OCI-LY3 (cell line): ENCODE measurements at regions not wholly inside any gene's neighbourhood (a gene's known extent, or its start where the extent isn't known, plus 50 kb on each side); places are given as distances from the start of the nearest gene placed in this dataset.

Source experiments
- H2AFZ ChIP-seq: fragments of 200-600, 300-600 bp; shearing (Covaris generic); 2 replicates; pipeline ENCODE4 v1.6.0; 2014; ENCODE audit warnings: antibody characterized with exemption, low read depth, low read length
- H3K27ac ChIP-seq: fragments of 200-600, 300-600 bp; sonication (generic); 2 replicates; pipeline ENCODE4 v1.5.1; 2014; ENCODE audit warnings: mild to moderate bottlenecking, low read length, moderate library complexity, mixed read lengths
- H3K27me3 ChIP-seq: fragments of 200-600, 300-600 bp; sonication (generic); 2 replicates; pipeline ENCODE4 v1.6.1; 2014; ENCODE audit warnings: low read depth, low read length, mixed read lengths
- H3K36me3 ChIP-seq: fragments of 200-600, 300-600 bp; sonication (generic); replicated peaks from 2 replicates; pipeline ENCODE3; 2014; ENCODE audit warnings: low read depth, low read length, mixed read lengths
- H3K4me1 ChIP-seq: fragments of 300-600, 200-600 bp; sonication (generic); 2 replicates; pipeline ENCODE4 v1.6.1; 2014; ENCODE audit warnings: low read length, mixed read lengths
- H3K4me2 ChIP-seq: fragments of 200-600, 300-600 bp; sonication (generic); 2 replicates; pipeline ENCODE4 v1.6.1; 2014; ENCODE audit warnings: low read length, mixed read lengths
- H3K4me3 ChIP-seq: fragments of 300-600, 200-600 bp; sonication (generic); 2 replicates; pipeline ENCODE4 v1.5.1; 2014; ENCODE audit warnings: antibody characterized with exemption, mild to moderate bottlenecking, low read length, moderate library complexity
- H3K79me2 ChIP-seq: fragments of 300-600, 200-600 bp; shearing (Covaris generic); 2 replicates; pipeline ENCODE4 v1.6.1; 2014; ENCODE audit warnings: mild to moderate bottlenecking, low read length, mixed read lengths
- H3K9ac ChIP-seq: fragments of 300-600, 200-600 bp; shearing (Covaris generic); 2 replicates; pipeline ENCODE4 v1.6.0; 2014; ENCODE audit warnings: mild to moderate bottlenecking, low read length, moderate library complexity
- H3K9me3 ChIP-seq: fragments of 200-600, 300-600 bp; shearing (Covaris generic); 2 replicates; pipeline ENCODE4 v1.6.1; 2014; ENCODE audit warnings: low read length, mixed read lengths; ENCODE audit not compliant: insufficient read depth
- H4K20me1 ChIP-seq: fragments of 200-600, 300-600 bp; sonication (generic); 2 replicates; pipeline ENCODE4 v1.6.1; 2016; ENCODE audit warnings: low read length, mixed read lengths; ENCODE audit not compliant: insufficient read depth
- CTCF ChIP-seq: fragments of 200-600, 300-600 bp; sonication (generic); IDR thresholded peaks from 2 replicates; pipeline ENCODE4 v1.5.1; 2014; ENCODE audit warnings: antibody characterized with exemption, low read length, low read depth
- EZH2phosphoT487 ChIP-seq: fragments of 200-600 bp; shearing (Covaris generic); IDR thresholded peaks from 2 replicates; pipeline ENCODE4 v1.6.1; 2018; ENCODE audit warnings: antibody characterized with exemption, mixed run types, low read depth

GRCh38 chr3:72149645-72150300 is 364.8 kb upstream of the PROK2 start:
- H3K36me3 ChIP-seq, result no peaks in the 10 kb centered on the region
- no peak overlapping the region for H3K27ac ChIP-seq
- H3K79me2 ChIP-seq, result no peaks in the 10 kb centered on the region
- no peak overlapping the region for H3K4me3 ChIP-seq
- TF ChIP-seq CTCF, result no peak
- no peak for TF ChIP-seq EZH2phosphoT487
- no peak overlapping the region for H3K4me2 ChIP-seq
- H3K27me3 ChIP-seq, result peaks cover 92% of the 10 kb centered on the region
- no peak overlapping the region for H3K9ac ChIP-seq
- peaks cover under 1% of the 10 kb centered on the region; the same call in 1 of the 2 replicates for H4K20me1 ChIP-seq
- no peaks in the 10 kb centered on the region for H3K4me1 ChIP-seq
- H2AFZ ChIP-seq, result no peak overlapping the region
- H3K9me3 ChIP-seq, result peaks cover 5% of the 10 kb centered on the region

DNA sequence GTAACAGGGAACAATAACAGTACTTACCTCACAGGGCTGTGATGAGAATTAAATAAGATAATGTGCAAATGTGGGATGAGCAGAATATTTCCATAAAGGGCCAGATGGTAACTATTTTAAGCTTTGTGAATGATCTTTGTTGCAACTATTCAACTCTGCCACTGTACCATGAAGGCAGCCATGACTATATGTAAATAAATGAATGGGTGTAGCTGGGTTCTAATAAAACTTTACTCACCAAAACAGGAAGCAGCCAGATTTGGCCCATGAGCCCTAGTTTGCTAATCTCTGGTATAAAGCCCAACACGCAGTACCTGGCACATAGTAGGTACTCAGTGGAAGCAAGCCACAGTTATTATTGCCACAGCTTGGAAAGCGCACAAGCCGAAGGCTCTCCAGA is 362.7 kb upstream of the PROK2 start:
- Histone ChIP-seq H3K9me3 (no peaks in the 10 kb centered on the region), H4K20me1 (peaks cover 6% of the 10 kb centered on the region; the same call in 1 of the 2 replicates), H3K27ac (no peak overlapping the region), H3K4me1 (no peaks in the 10 kb centered on the region), H3K79me2 (no peaks in the 10 kb centered on the region), H3K36me3 (no peaks in the 10 kb centered on the region), H2AFZ (no peak overlapping the region), H3K9ac (no peak overlapping the region), H3K4me3 (no peak overlapping the region), H3K4me2 (no peak overlapping the region), H3K27me3 (peaks cover 87% of the 10 kb centered on the region)
- no peak for TF ChIP-seq CTCF
- no peak for TF ChIP-seq EZH2phosphoT487

DNA sequence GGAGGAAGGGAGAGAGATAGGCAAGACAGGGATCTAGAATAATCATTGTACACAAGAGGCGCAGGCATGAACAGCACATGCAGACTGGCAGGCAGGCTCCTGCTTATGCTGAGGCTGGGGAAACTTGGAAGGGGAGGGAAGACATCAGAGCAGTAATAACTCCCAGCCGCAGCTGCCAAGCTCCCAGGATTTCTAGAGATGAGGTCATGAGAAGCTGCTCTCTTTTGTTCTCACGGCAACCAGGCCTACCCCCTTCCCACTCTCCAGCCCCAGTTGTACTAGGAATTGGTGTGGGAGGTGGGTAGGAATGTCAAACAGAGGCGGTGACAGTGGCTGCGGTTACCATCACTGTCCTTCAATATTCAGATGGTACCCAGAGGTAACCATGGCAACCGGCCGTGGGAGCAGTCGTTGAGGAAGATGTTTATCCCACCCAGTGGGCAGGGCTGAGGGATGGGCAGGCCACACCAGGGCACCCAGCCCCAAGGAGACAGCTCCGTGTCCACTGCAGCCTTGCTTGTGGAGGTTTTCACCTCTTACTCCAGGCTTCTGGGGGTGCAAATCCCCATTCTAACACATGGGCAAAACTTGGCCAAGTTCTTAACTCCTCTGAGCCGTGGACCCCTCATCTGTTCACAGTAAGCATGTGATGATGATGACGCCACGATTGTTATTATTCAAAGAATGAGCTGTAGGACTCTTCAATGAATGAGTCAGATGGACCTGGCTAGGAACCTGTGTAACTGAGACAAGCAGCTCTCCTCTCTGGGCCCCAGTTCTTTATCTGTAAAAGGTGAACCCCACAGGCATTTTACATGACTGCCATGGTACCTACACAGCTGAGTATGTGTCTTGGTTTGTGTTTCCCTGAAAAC is 360.8 kb upstream of the PROK2 start:
- Histone ChIP-seq H4K20me1 (peaks cover 11% of the 10 kb centered on the region; the same call in 1 of the 2 replicates), H3K27me3 (peaks cover 87% of the 10 kb centered on the region), H3K9me3 (no peaks in the 10 kb centered on the region), H2AFZ (no peak overlapping the region), H3K4me3 (no peak overlapping the region), H3K27ac (no peak overlapping the region), H3K79me2 (no peaks in the 10 kb centered on the region), H3K9ac (no peak overlapping the region), H3K36me3 (no peaks in the 10 kb centered on the region), H3K4me2 (no peak overlapping the region), H3K4me1 (no peaks in the 10 kb centered on the region)
- TF ChIP-seq CTCF (no peak), EZH2phosphoT487 (no peak)

GRCh38 chr3:72144773-72145505 is 360.0 kb upstream of the PROK2 start:
- H4K20me1 ChIP-seq, result peaks cover 11% of the 10 kb centered on the region; the same call in 1 of the 2 replicates
- H3K9ac ChIP-seq, result no peak overlapping the region
- no peaks in the 10 kb centered on the region for H3K4me1 ChIP-seq
- no peak for TF ChIP-seq CTCF
- H3K79me2 ChIP-seq, result no peaks in the 10 kb centered on the region
- no peak overlapping the region for H3K4me3 ChIP-seq
- no peaks in the 10 kb centered on the region for H3K9me3 ChIP-seq
- no peaks in the 10 kb centered on the region for H3K36me3 ChIP-seq
- H3K27me3 ChIP-seq, result peaks cover 86% of the 10 kb centered on the region
- no peak overlapping the region for H3K4me2 ChIP-seq
- H3K27ac ChIP-seq, result no peak overlapping the region
- no peak overlapping the region for H2AFZ ChIP-seq
